Lower lobe of right lung (tissue), 2 donors: ENCODE measurements at regions not wholly inside any gene's neighbourhood (a gene's known extent, or its start where the extent isn't known, plus 50 kb on each side); places are given as distances from the start of the nearest gene placed in this dataset.
"Not testable (repeated sequence)": the region's sequence is repeated elsewhere in the genome, so short reads cannot be mapped to it uniquely, and the experiment has no call there.

Source experiments
- ATAC-seq, 2 donors: fragments of 200-7000 bp; cut with Tn5 transposase; one replicate each; pipeline ENCODE4 v1.9.1; 2020 to 2022; ENCODE audit warnings: mild to moderate bottlenecking in 2 of 2, moderate library complexity in 2 of 2
- DNase-seq: peaks from one replicate; pipeline ENCODE4 v3.0.0-alpha.2; 2020
- H3K27ac ChIP-seq: fragments of 200-600 bp; one replicate; pipeline ENCODE4 v1.8.0; 2022
- H3K27me3 ChIP-seq: fragments of 200-600 bp; one replicate; pipeline ENCODE4 v1.8.0; 2022; ENCODE audit warnings: low read depth
- H3K36me3 ChIP-seq: fragments of 200-600 bp; one replicate; pipeline ENCODE4 v1.8.0; 2022; ENCODE audit warnings: mild to moderate bottlenecking
- H3K4me1 ChIP-seq: fragments of 200-600 bp; one replicate; pipeline ENCODE4 v1.8.0; 2022
- H3K4me3 ChIP-seq: fragments of 200-600 bp; one replicate; pipeline ENCODE4 v1.8.0; 2022; ENCODE audit warnings: mild to moderate bottlenecking
- H3K9me3 ChIP-seq: fragments of 200-600 bp; one replicate; pipeline ENCODE4 v1.8.0; 2022
- intact Hi-C: fragments of 100-400 bp; cut with DNase I; formaldehyde crosslinking; loops from one replicate; pipeline ENCODE4 v1.11.0; 2022
- TF ChIP-seq, protein P1 (sequence below): fragments of 200-600 bp; IDR thresholded peaks from one replicate; pipeline ENCODE4 v1.8.0; 2022; ENCODE audit warnings: antibody characterized with exemption, mild to moderate bottlenecking
- donor health status: DM: no; HTN: yes; CAD: no; lungs with severe emphysema.

GRCh38 chr9:21533597-21533996 lies 51.5 kb upstream of the IFNE start:
- TF ChIP-seq, protein P1, sequence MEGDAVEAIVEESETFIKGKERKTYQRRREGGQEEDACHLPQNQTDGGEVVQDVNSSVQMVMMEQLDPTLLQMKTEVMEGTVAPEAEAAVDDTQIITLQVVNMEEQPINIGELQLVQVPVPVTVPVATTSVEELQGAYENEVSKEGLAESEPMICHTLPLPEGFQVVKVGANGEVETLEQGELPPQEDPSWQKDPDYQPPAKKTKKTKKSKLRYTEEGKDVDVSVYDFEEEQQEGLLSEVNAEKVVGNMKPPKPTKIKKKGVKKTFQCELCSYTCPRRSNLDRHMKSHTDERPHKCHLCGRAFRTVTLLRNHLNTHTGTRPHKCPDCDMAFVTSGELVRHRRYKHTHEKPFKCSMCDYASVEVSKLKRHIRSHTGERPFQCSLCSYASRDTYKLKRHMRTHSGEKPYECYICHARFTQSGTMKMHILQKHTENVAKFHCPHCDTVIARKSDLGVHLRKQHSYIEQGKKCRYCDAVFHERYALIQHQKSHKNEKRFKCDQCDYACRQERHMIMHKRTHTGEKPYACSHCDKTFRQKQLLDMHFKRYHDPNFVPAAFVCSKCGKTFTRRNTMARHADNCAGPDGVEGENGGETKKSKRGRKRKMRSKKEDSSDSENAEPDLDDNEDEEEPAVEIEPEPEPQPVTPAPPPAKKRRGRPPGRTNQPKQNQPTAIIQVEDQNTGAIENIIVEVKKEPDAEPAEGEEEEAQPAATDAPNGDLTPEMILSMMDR, result no peak
- Histone ChIP-seq H3K4me1 (no peaks in the 10 kb centered on the region), H3K27ac (no peak overlapping the region), H3K27me3 (peaks cover 4% of the 10 kb centered on the region), H3K36me3 (no peaks in the 10 kb centered on the region), H3K9me3 (no peaks in the 10 kb centered on the region), H3K4me3 (no peak overlapping the region)
- DNase-seq, result no peak
- intact Hi-C loops, result no loop called here
- no peak for ATAC-seq

- TF ChIP-seq, protein P1, result no peak
- Histone ChIP-seq H3K36me3 (no peaks in the 10 kb centered on the region), H3K4me1 (no peaks in the 10 kb centered on the region), H3K9me3 (no peaks in the 10 kb centered on the region), H3K27ac (no peak overlapping the region), H3K27me3 (peaks cover 4% of the 10 kb centered on the region), H3K4me3 (no peak overlapping the region)
- intact Hi-C loops, result no loop called here
- ATAC-seq (no peak), DNase-seq (no peak)
These were observed 53.3 kb upstream of the IFNE start for GRCh38 chr9:21535396-21535795.

GRCh38 chr9:21542787-21543186 lies 60.7 kb upstream of the IFNE start:
- TF ChIP-seq, protein P1, result no peak
- no peak overlapping the region for H3K4me3 ChIP-seq
- ATAC-seq (no peak), DNase-seq (no peak)
- H3K9me3 ChIP-seq, result no peaks in the 10 kb centered on the region
- intact Hi-C loops, result no loop called here
- H3K36me3 ChIP-seq, result no peaks in the 10 kb centered on the region
- no peak overlapping the region for H3K27ac ChIP-seq
- H3K4me1 ChIP-seq, result no peaks in the 10 kb centered on the region
- no peaks in the 10 kb centered on the region for H3K27me3 ChIP-seq

GRCh38 chr9:21543187-21543586 lies 61.1 kb upstream of the IFNE start:
- H3K4me1 ChIP-seq, result no peaks in the 10 kb centered on the region
- intact Hi-C loops, result no loop called here
- H3K27me3 ChIP-seq, result no peaks in the 10 kb centered on the region
- DNase-seq, result no peak
- no peaks in the 10 kb centered on the region for H3K36me3 ChIP-seq
- no peaks in the 10 kb centered on the region for H3K9me3 ChIP-seq
- H3K4me3 ChIP-seq, result no peak overlapping the region
- no peak overlapping the region for H3K27ac ChIP-seq
- TF ChIP-seq, protein P1, result no peak
- ATAC-seq, result no peak

- intact Hi-C loops, result not testable (repeated sequence)
These were observed 61.7 kb upstream of the IFNE start for GRCh38 chr9:21543816-21544215.

DNA sequence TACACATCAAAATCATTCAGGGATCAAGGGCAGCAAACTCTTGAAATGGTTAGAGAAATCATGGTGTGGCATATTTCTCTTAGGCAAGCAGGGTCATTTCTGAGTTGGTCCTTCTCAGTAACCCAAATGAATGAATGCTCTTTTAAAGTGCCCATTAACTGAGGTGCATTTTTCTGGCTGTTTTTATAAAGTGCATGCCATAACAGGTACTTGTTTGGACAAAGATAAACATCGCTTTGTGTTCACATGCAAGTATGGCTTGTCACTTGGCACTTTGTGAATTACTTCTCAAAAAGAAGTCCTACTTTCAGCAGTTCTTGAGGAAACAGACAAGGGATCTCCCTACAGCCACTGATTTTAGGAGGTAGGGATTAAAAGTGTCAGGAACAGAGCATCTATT lies 64.8 kb upstream of the IFNE start:
- TF ChIP-seq, protein P1, result no peak
- ATAC-seq, result no peak
- intact Hi-C loops, result no loop called here
- no peaks in the 10 kb centered on the region for H3K27me3 ChIP-seq
- DNase-seq, result no peak
- H3K4me3 ChIP-seq, result no peak overlapping the region
- H3K9me3 ChIP-seq, result no peaks in the 10 kb centered on the region
- H3K27ac ChIP-seq, result no peak overlapping the region
- H3K4me1 ChIP-seq, result no peaks in the 10 kb centered on the region
- no peaks in the 10 kb centered on the region for H3K36me3 ChIP-seq

More at GRCh38 chr9:21543816-21544215, 61.7 kb upstream of the IFNE start:
- H3K36me3 ChIP-seq, H3K9me3 ChIP-seq, DNase-seq, H3K4me1 ChIP-seq, H3K4me3 ChIP-seq, H3K27ac ChIP-seq, ATAC-seq, H3K27me3 ChIP-seq: not testable (repeated sequence)
